Neural crest cell (in vitro differentiated cells): ENCODE measurements at regions not wholly inside any gene's neighbourhood (a gene's known extent, or its start where the extent isn't known, plus 50 kb on each side); places are given as distances from the start of the nearest gene placed in this dataset.

Experiments
- DNase-seq: peaks from one replicate; pipeline ENCODE4 v3.0.0; 2021; ENCODE audit warnings: low read depth, mixed read lengths, low spot score
- H3K27ac Mint-ChIP-seq: one replicate; pipeline ENCODE4 v1.8.0; 2021; ENCODE audit warnings: mild to moderate bottlenecking, mixed read lengths; ENCODE audit not compliant: unreplicated experiment
- H3K27me3 Mint-ChIP-seq: 2 replicates; pipeline ENCODE4 v1.8.0; 2021; ENCODE audit warnings: low read depth, mild to moderate bottlenecking, mixed read lengths
- H3K36me3 Mint-ChIP-seq: 2 replicates; pipeline ENCODE4 v1.8.0; 2021; ENCODE audit warnings: low read depth, mild to moderate bottlenecking, mixed read lengths
- H3K4me1 Mint-ChIP-seq: 2 replicates; pipeline ENCODE4 v1.8.0; 2021; ENCODE audit warnings: mixed read lengths
- H3K4me3 Mint-ChIP-seq: one replicate; pipeline ENCODE4 v1.8.0; 2021; ENCODE audit warnings: mild to moderate bottlenecking, mixed read lengths
- H3K9me3 Mint-ChIP-seq: 2 replicates; pipeline ENCODE4 v1.8.0; 2021; ENCODE audit warnings: mixed read lengths
- TF ChIP-seq, protein P1 (sequence below): fragments of 200-600 bp; sonication (generic); conservative IDR thresholded peaks from 2 replicates; pipeline ENCODE4 v1.5.0; 2021; ENCODE audit warnings: antibody characterized with exemption, mild to moderate bottlenecking

- no peak overlapping the region for H3K27ac Mint-ChIP-seq
- H3K27me3 Mint-ChIP-seq = no peaks in the 10 kb centered on the region
- H3K36me3 Mint-ChIP-seq = peaks cover 6% of the 10 kb centered on the region
- peaks cover 3% of the 10 kb centered on the region for H3K9me3 Mint-ChIP-seq
- no peak overlapping the region for H3K4me3 Mint-ChIP-seq
- peaks cover 56% of the 10 kb centered on the region for H3K4me1 Mint-ChIP-seq
- TF ChIP-seq, protein P1, sequence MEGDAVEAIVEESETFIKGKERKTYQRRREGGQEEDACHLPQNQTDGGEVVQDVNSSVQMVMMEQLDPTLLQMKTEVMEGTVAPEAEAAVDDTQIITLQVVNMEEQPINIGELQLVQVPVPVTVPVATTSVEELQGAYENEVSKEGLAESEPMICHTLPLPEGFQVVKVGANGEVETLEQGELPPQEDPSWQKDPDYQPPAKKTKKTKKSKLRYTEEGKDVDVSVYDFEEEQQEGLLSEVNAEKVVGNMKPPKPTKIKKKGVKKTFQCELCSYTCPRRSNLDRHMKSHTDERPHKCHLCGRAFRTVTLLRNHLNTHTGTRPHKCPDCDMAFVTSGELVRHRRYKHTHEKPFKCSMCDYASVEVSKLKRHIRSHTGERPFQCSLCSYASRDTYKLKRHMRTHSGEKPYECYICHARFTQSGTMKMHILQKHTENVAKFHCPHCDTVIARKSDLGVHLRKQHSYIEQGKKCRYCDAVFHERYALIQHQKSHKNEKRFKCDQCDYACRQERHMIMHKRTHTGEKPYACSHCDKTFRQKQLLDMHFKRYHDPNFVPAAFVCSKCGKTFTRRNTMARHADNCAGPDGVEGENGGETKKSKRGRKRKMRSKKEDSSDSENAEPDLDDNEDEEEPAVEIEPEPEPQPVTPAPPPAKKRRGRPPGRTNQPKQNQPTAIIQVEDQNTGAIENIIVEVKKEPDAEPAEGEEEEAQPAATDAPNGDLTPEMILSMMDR = no peak
- no peak for DNase-seq
Measured at GRCh38 chr13:105994340-105994739, 541.1 kb downstream of the EFNB2 start.

- DNase-seq = no peak
- peak overlapping the region; percentile 29 for H3K27ac Mint-ChIP-seq
Measured at GRCh38 chr13:105991622-105992277, 543.7 kb downstream of the EFNB2 start.

GRCh38 chr13:105991131-105991530, 544.3 kb downstream of the EFNB2 start:
- TF ChIP-seq, protein P1 = no peak
- Mint-ChIP-seq H3K27ac (no peak overlapping the region), H3K27me3 (no peaks in the 10 kb centered on the region), H3K9me3 (peaks cover 4% of the 10 kb centered on the region), H3K36me3 (peaks cover 3% of the 10 kb centered on the region), H3K4me1 (peaks cover 24% of the 10 kb centered on the region), H3K4me3 (no peak overlapping the region)
- no peak for DNase-seq

More at GRCh38 chr13:105991622-105992277, 543.7 kb downstream of the EFNB2 start:
- TF ChIP-seq, protein P1 = no peak
- Mint-ChIP-seq H3K4me1 (peaks cover 30% of the 10 kb centered on the region), H3K27me3 (no peaks in the 10 kb centered on the region), H3K4me3 (no peak overlapping the region), H3K9me3 (no peaks in the 10 kb centered on the region), H3K36me3 (peaks cover 3% of the 10 kb centered on the region)

DNA sequence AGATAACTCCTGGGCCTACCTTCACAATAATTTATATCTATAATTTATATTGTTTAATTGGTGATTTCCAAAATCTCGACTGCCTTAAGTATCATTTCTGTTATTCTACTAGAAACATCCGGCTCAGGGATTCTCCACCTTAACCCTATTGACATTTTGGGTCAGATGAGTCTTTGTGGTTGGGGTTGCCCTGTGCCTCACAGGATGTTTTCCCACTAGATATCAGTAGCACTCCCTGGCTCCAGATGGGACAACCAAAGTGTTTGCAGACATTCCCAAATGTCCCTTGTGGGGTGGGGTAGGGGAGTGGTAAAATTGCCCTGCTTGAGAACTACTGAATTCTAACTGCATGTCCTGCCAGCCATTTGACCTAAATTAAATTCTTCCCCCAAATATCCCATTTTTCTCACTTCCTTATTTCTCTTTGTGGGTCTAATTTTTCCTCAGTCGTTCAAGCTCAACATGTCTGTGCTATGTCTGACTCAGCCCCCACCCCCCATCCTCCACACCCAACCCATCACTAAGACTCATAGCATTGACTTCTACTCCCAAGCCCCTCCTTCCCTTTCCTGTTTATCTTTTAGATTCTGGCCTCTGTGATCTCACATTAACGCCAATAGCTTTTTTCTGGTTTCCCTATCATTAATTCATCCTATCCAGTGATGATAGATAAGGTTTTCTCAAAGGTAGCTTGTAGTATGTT, 545.1 kb downstream of the EFNB2 start:
- Mint-ChIP-seq H3K27me3 (no peaks in the 10 kb centered on the region), H3K4me3 (no peak overlapping the region), H3K36me3 (peaks cover 3% of the 10 kb centered on the region), H3K4me1 (peaks cover 19% of the 10 kb centered on the region), H3K27ac (no peak overlapping the region), H3K9me3 (peaks cover 4% of the 10 kb centered on the region)
- TF ChIP-seq, protein P1 = no peak
- DNase-seq = no peak

GRCh38 chr13:105984646-105985045, 550.8 kb downstream of the EFNB2 start:
- no peak overlapping the region for H3K4me3 Mint-ChIP-seq
- peaks cover 3% of the 10 kb centered on the region for H3K36me3 Mint-ChIP-seq
- no peak for DNase-seq
- H3K27ac Mint-ChIP-seq = no peak overlapping the region
- peaks cover 4% of the 10 kb centered on the region for H3K9me3 Mint-ChIP-seq
- peaks cover 9% of the 10 kb centered on the region for H3K4me1 Mint-ChIP-seq
- no peaks in the 10 kb centered on the region for H3K27me3 Mint-ChIP-seq
- TF ChIP-seq, protein P1 = no peak
